Lower leg skin (tissue), 4 donors: ENCODE measurements at regions not wholly inside any gene's neighbourhood (a gene's known extent, or its start where the extent isn't known, plus 50 kb on each side); places are given as distances from the start of the nearest gene placed in this dataset.

Experiments used
- DNase-seq, 2 donors: peaks; one replicate each; pipeline ENCODE4 v3.0.0-alpha.2; 2019; ENCODE audit warnings: low spot score in 2 of 2
- H3K4me3 ChIP-seq: fragments of 200-600 bp; sonication (generic); 2 replicates; pipeline ENCODE4 v1.5.1; 2017; ENCODE audit warnings: mild to moderate bottlenecking, low read depth; ENCODE audit not compliant: poor library complexity, severe bottlenecking
- POLR2A ChIP-seq, 2 donors: fragments of 450-650 bp; IDR thresholded peaks; one replicate each; pipeline ENCODE4 v1.6.1; 2016 to 2017; ENCODE audit warnings: antibody characterized with exemption in 2 of 2, mild to moderate bottlenecking in 1 of 2, moderate library complexity in 1 of 2
- WGBS, 2 donors: methylation state at CpG; one replicate each; pipeline ENCODE4 v1.1.5; 2018; 5-methylcytosine and 5-hydroxymethylcytosine counted together
- intact Hi-C: fragments of 100-400 bp; cut with DNase I; formaldehyde crosslinking; loops from one replicate; pipeline ENCODE4 v1.15.0; 2023; ENCODE audit warnings: low total_unique reads
- TF ChIP-seq, protein P1 (sequence below), 3 donors: fragments of 450-650 bp; IDR thresholded peaks; one replicate each; pipeline ENCODE4 v1.5.1; 2016; ENCODE audit warnings: antibody characterized with exemption in 3 of 3, mild to moderate bottlenecking in 3 of 3, moderate library complexity in 2 of 3

GRCh38 chr2:203789618-203790017, 78.0 kb upstream of the CTLA4 start:
- no peak for DNase-seq
- TF ChIP-seq, protein P1, sequence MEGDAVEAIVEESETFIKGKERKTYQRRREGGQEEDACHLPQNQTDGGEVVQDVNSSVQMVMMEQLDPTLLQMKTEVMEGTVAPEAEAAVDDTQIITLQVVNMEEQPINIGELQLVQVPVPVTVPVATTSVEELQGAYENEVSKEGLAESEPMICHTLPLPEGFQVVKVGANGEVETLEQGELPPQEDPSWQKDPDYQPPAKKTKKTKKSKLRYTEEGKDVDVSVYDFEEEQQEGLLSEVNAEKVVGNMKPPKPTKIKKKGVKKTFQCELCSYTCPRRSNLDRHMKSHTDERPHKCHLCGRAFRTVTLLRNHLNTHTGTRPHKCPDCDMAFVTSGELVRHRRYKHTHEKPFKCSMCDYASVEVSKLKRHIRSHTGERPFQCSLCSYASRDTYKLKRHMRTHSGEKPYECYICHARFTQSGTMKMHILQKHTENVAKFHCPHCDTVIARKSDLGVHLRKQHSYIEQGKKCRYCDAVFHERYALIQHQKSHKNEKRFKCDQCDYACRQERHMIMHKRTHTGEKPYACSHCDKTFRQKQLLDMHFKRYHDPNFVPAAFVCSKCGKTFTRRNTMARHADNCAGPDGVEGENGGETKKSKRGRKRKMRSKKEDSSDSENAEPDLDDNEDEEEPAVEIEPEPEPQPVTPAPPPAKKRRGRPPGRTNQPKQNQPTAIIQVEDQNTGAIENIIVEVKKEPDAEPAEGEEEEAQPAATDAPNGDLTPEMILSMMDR (IDR thresholded peaks at IDR 0.05): no peak
- TF ChIP-seq POLR2A (IDR thresholded peaks at IDR 0.05): no peak
- H3K4me3 ChIP-seq: no peak overlapping the region
- intact Hi-C loops: no loop called here

DNA sequence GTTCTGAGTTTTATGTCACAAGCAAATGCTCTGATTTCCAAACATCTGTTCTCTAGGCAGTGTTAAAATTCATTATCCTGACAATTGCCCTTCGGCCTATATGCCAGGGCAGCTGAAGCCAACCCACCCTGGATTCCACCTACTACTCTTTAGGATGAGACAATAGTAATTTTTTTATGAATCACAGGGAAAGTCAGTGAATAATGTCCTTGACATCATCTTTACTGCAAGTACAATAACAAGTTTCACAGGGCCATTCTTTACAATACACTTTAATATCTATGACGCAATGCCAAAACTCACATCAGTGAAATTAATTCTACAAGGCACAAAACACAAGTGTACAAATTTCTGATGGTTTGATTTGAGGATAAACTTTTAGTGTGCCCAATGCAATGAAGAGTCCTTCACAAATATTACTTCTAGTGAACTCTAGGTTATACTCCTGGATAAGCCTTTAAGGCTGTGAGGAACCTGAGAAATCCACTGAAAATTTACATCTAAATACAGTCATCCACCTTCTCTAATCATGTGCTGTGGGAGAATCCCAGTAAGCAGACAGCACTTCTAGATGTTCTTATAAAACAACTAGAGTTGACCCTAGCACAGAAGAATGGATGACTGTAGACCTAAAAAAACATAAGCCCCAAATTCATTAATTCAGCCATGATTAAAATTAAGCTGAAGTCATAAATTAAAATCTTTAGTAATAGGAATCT, 77.3 kb upstream of the CTLA4 start:
- H3K4me3 ChIP-seq: no peak overlapping the region
- TF ChIP-seq, protein P1 (IDR thresholded peaks at IDR 0.05): no peak
- no peak for TF ChIP-seq POLR2A (IDR thresholded peaks at IDR 0.05)
- intact Hi-C loops: no loop called here
- no peak for DNase-seq
- 80 to 84% methylated on average over 2 of the region's 2 CpGs for WGBS, 2 donors

DNA sequence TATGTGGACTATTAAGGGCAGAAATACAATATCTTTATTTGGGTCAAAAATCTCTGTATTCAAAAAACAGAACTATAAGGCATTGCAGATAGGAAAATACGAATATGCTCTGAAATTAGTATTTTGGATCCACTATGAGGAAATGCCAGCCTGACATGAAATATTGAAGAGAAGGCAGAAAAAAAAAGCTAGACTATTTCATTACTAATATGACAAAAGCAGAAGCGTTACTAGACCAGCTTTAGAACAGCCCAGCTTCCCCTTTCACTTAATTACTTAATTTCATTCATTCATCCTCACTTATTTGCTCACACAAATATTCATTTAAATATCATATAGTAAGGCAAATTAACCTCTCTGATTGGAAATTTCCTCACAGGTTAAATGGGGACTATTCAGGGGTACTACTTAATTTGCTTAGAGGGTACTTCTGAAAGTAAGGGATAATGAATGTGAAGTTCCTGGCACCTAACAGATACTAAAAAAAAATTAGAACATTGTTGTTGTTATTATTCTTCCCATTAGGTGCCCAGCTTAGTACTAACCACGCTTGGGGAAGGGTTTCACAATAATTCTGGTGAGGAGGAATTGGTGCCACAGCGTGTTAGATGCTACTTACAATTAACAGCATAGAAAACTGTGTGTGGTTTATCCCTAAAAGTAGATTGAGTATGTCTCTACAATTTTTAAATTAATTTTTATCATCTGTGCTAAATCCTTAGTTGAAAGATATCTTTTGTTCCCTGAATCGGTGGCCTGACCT, 71.1 kb upstream of the CTLA4 start:
- intact Hi-C loops: no loop called here
- 84 to 85% methylated on average over 5 of the region's 5 CpGs for WGBS, 2 donors
- DNase-seq: no peak
- no peak overlapping the region for H3K4me3 ChIP-seq
- TF ChIP-seq, protein P1 (IDR thresholded peaks at IDR 0.05): no peak
- no peak for TF ChIP-seq POLR2A (IDR thresholded peaks at IDR 0.05)

- no peak overlapping the region for H3K4me3 ChIP-seq
- TF ChIP-seq, protein P1 (IDR thresholded peaks at IDR 0.05): no peak
- TF ChIP-seq POLR2A (IDR thresholded peaks at IDR 0.05): no peak
- 62 to 65% methylated on average over 2 of the region's 2 CpGs for WGBS, 2 donors
- no peak for DNase-seq
- intact Hi-C loops: no loop called here
Observed at GRCh38 chr2:203797276-203797675, 70.3 kb upstream of the CTLA4 start.

DNA sequence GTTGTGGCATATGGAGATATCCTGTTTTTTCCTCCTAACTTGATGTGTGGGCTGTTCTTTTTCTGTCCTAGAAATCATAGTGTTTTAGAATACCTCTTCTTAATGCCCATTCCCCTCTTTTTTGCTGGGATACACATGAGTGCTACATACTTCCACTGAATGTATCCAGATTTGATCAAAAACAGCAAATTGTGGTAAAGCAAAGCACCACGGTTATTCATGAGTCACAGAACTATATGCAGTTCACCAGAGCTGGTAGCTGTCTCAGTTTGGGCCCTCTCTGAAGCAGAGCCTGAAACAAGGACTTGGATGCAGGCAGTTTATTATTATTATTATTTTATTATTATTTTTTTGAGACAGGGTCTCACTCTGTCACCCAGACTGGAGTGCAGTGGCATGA, 69.9 kb upstream of the CTLA4 start:
- TF ChIP-seq, protein P1 (IDR thresholded peaks at IDR 0.05): no peak
- no peak for TF ChIP-seq POLR2A (IDR thresholded peaks at IDR 0.05)
- intact Hi-C loops: no loop called here
- DNase-seq: no peak
- no peak overlapping the region for H3K4me3 ChIP-seq
- WGBS, 2 donors: 78% methylated on average over 1 of the region's 1 CpG
